ENCODE measurements at regions not wholly inside any gene's neighbourhood (a gene's known extent, or its start where the extent isn't known, plus 50 kb on each side); places are given as distances from the start of the nearest gene placed in this dataset.

GRCh38 chr10:8758029-8758428 lies 703.5 kb downstream of the GATA3 start:
- Mint-ChIP-seq H3K4me1 (peaks cover 5% of the 10 kb centered on the region), H3K9me3 (no peaks in the 10 kb centered on the region), H3K4me3 (no peak overlapping the region), H3K27ac (no peak overlapping the region), H3K27me3 (no peaks in the 10 kb centered on the region), H3K36me3 (no peaks in the 10 kb centered on the region)
- CTCF ChIA-PET = no interaction called here
- DNase-seq = no peak

GRCh38 chr10:8766899-8767298 lies 712.4 kb downstream of the GATA3 start:
- no peaks in the 10 kb centered on the region for H3K9me3 Mint-ChIP-seq
- H3K27me3 Mint-ChIP-seq = no peaks in the 10 kb centered on the region
- CTCF ChIA-PET = no interaction called here
- H3K27ac Mint-ChIP-seq = no peak overlapping the region
- H3K36me3 Mint-ChIP-seq = no peaks in the 10 kb centered on the region
- H3K4me3 Mint-ChIP-seq = no peak overlapping the region
- no peaks in the 10 kb centered on the region for H3K4me1 Mint-ChIP-seq
- no peak for DNase-seq

- DNase-seq = no peak
- CTCF ChIA-PET = no interaction called here
- no peak overlapping the region for H3K4me3 Mint-ChIP-seq
- no peaks in the 10 kb centered on the region for H3K4me1 Mint-ChIP-seq
- no peaks in the 10 kb centered on the region for H3K36me3 Mint-ChIP-seq
- H3K9me3 Mint-ChIP-seq = no peaks in the 10 kb centered on the region
- no peaks in the 10 kb centered on the region for H3K27me3 Mint-ChIP-seq
- H3K27ac Mint-ChIP-seq = no peak overlapping the region
Observed at GRCh38 chr10:8767591-8767990, 713.1 kb downstream of the GATA3 start.

GRCh38 chr10:8768341-8768740 lies 713.9 kb downstream of the GATA3 start:
- no peak for DNase-seq
- H3K9me3 Mint-ChIP-seq = no peaks in the 10 kb centered on the region
- no peaks in the 10 kb centered on the region for H3K4me1 Mint-ChIP-seq
- CTCF ChIA-PET = no interaction called here
- no peak overlapping the region for H3K4me3 Mint-ChIP-seq
- no peaks in the 10 kb centered on the region for H3K27me3 Mint-ChIP-seq
- no peaks in the 10 kb centered on the region for H3K36me3 Mint-ChIP-seq
- no peak overlapping the region for H3K27ac Mint-ChIP-seq

GRCh38 chr10:8768852-8769251 lies 714.4 kb downstream of the GATA3 start:
- CTCF ChIA-PET = no interaction called here
- no peaks in the 10 kb centered on the region for H3K9me3 Mint-ChIP-seq
- no peaks in the 10 kb centered on the region for H3K4me1 Mint-ChIP-seq
- no peaks in the 10 kb centered on the region for H3K27me3 Mint-ChIP-seq
- H3K27ac Mint-ChIP-seq = no peak overlapping the region
- H3K36me3 Mint-ChIP-seq = no peaks in the 10 kb centered on the region
- H3K4me3 Mint-ChIP-seq = no peak overlapping the region
- DNase-seq = no peak

- Mint-ChIP-seq H3K27ac (peak overlapping the region; percentile 53), H3K4me3 (no peak overlapping the region), H3K9me3 (no peaks in the 10 kb centered on the region), H3K36me3 (no peaks in the 10 kb centered on the region), H3K27me3 (no peaks in the 10 kb centered on the region), H3K4me1 (peaks cover 14% of the 10 kb centered on the region)
- DNase-seq = no peak
- CTCF ChIA-PET = no interaction called here
Observed at GRCh38 chr10:8776926-8777622, 722.6 kb downstream of the GATA3 start.

- H3K4me3 Mint-ChIP-seq = no peak overlapping the region
- H3K27me3 Mint-ChIP-seq = no peaks in the 10 kb centered on the region
- H3K4me1 Mint-ChIP-seq = peaks cover 14% of the 10 kb centered on the region
- CTCF ChIA-PET = interaction anchor here (0.8 kb wide), 1 partner anchor 50 kb away, joined by 3 read pairs; no protein-coding TSS in a partner anchor
- no peaks in the 10 kb centered on the region for H3K36me3 Mint-ChIP-seq
- DNase-seq = no peak
- H3K27ac Mint-ChIP-seq = no peak overlapping the region
- no peaks in the 10 kb centered on the region for H3K9me3 Mint-ChIP-seq
Observed at GRCh38 chr10:8778713-8779112, 724.2 kb downstream of the GATA3 start.

GRCh38 chr10:8787649-8788048 lies 733.2 kb downstream of the GATA3 start:
- H3K4me3 Mint-ChIP-seq = no peak overlapping the region
- no peaks in the 10 kb centered on the region for H3K36me3 Mint-ChIP-seq
- CTCF ChIA-PET = no interaction called here
- no peak overlapping the region for H3K27ac Mint-ChIP-seq
- no peaks in the 10 kb centered on the region for H3K4me1 Mint-ChIP-seq
- no peak for DNase-seq
- H3K9me3 Mint-ChIP-seq = peaks cover 8% of the 10 kb centered on the region
- H3K27me3 Mint-ChIP-seq = no peaks in the 10 kb centered on the region

- Mint-ChIP-seq H3K9me3 (peaks cover 8% of the 10 kb centered on the region), H3K27ac (no peak overlapping the region), H3K4me3 (no peak overlapping the region), H3K4me1 (peaks cover 2% of the 10 kb centered on the region), H3K27me3 (no peaks in the 10 kb centered on the region), H3K36me3 (no peaks in the 10 kb centered on the region)
- DNase-seq = no peak
- CTCF ChIA-PET = no interaction called here
Observed at GRCh38 chr10:8790390-8790789, 735.9 kb downstream of the GATA3 start.

- CTCF ChIA-PET = no interaction called here
- DNase-seq = no peak
- Mint-ChIP-seq H3K27me3 (no peaks in the 10 kb centered on the region), H3K4me1 (peaks cover 2% of the 10 kb centered on the region), H3K36me3 (no peaks in the 10 kb centered on the region), H3K4me3 (no peak overlapping the region), H3K27ac (no peak overlapping the region), H3K9me3 (no peaks in the 10 kb centered on the region)
Observed at GRCh38 chr10:8794860-8795259, 740.4 kb downstream of the GATA3 start.

GRCh38 chr10:8800426-8800825 lies 745.9 kb downstream of the GATA3 start:
- H3K36me3 Mint-ChIP-seq = no peaks in the 10 kb centered on the region
- CTCF ChIA-PET = no interaction called here

GRCh38 chr10:8803992-8804391 lies 749.5 kb downstream of the GATA3 start:
- no peak for DNase-seq
- Mint-ChIP-seq H3K27ac (no peak overlapping the region), H3K27me3 (no peaks in the 10 kb centered on the region), H3K4me1 (no peaks in the 10 kb centered on the region), H3K4me3 (no peak overlapping the region), H3K36me3 (peaks cover 1% of the 10 kb centered on the region), H3K9me3 (peaks cover 17% of the 10 kb centered on the region)
- CTCF ChIA-PET = no interaction called here

More at GRCh38 chr10:8800426-8800825, 745.9 kb downstream of the GATA3 start:
- no peaks in the 10 kb centered on the region for H3K27me3 Mint-ChIP-seq
- no peak overlapping the region for H3K4me3 Mint-ChIP-seq
- DNase-seq = no peak
- H3K27ac Mint-ChIP-seq = no peak overlapping the region
- no peaks in the 10 kb centered on the region for H3K4me1 Mint-ChIP-seq
- H3K9me3 Mint-ChIP-seq = peaks cover 7% of the 10 kb centered on the region

- no peaks in the 10 kb centered on the region for H3K27me3 Mint-ChIP-seq
- H3K27ac Mint-ChIP-seq = no peak overlapping the region
- peaks cover under 1% of the 10 kb centered on the region for H3K36me3 Mint-ChIP-seq
- H3K4me3 Mint-ChIP-seq = no peak overlapping the region
- CTCF ChIA-PET = no interaction called here
- no peaks in the 10 kb centered on the region for H3K4me1 Mint-ChIP-seq
- no peak for DNase-seq
- peaks cover 8% of the 10 kb centered on the region for H3K9me3 Mint-ChIP-seq
Observed at GRCh38 chr10:8810677-8811076, 756.2 kb downstream of the GATA3 start.

GRCh38 chr10:8811201-8811600 lies 756.7 kb downstream of the GATA3 start:
- CTCF ChIA-PET = no interaction called here
- peaks cover 7% of the 10 kb centered on the region for H3K9me3 Mint-ChIP-seq
- H3K4me1 Mint-ChIP-seq = no peaks in the 10 kb centered on the region
- H3K27ac Mint-ChIP-seq = no peak overlapping the region
- no peaks in the 10 kb centered on the region for H3K27me3 Mint-ChIP-seq
- no peak overlapping the region for H3K4me3 Mint-ChIP-seq
- no peaks in the 10 kb centered on the region for H3K36me3 Mint-ChIP-seq
- DNase-seq = no peak

- H3K9me3 Mint-ChIP-seq = no peaks in the 10 kb centered on the region
- no peaks in the 10 kb centered on the region for H3K4me1 Mint-ChIP-seq
- H3K27ac Mint-ChIP-seq = no peak overlapping the region
- DNase-seq = no peak
- CTCF ChIA-PET = no interaction called here
- H3K27me3 Mint-ChIP-seq = no peaks in the 10 kb centered on the region
- no peaks in the 10 kb centered on the region for H3K36me3 Mint-ChIP-seq
- H3K4me3 Mint-ChIP-seq = no peak overlapping the region
Observed at GRCh38 chr10:8815969-8816368, 761.5 kb downstream of the GATA3 start.

GRCh38 chr10:8817299-8817698 lies 762.8 kb downstream of the GATA3 start:
- Mint-ChIP-seq H3K9me3 (no peaks in the 10 kb centered on the region), H3K36me3 (no peaks in the 10 kb centered on the region), H3K27me3 (no peaks in the 10 kb centered on the region), H3K4me3 (no peak overlapping the region), H3K27ac (no peak overlapping the region), H3K4me1 (no peaks in the 10 kb centered on the region)
- CTCF ChIA-PET = no interaction called here
- DNase-seq = no peak

All from activated naive CD4-positive, alpha-beta T cell treated with anti-CD3 and anti-CD28 coated beads, Interleukin-2, amount 10 ng/mL, durations not matched to agents 7 days and 5 days (primary cell).